ENCODE measurements at regions not wholly inside any gene's neighbourhood (a gene's known extent, or its start where the extent isn't known, plus 50 kb on each side); places are given as distances from the start of the nearest gene placed in this dataset.

- no peak for TF ChIP-seq CTCF (IDR thresholded peaks at IDR 0.05; ENCODE audit: low read depth, low read length)
- H3K4me3 ChIP-seq (ENCODE audit: low read depth, low read length), result no peak overlapping the region
Measured at GRCh38 chr5:27571681-27572080, 533.3 kb upstream of the CDH9 start.

- TF ChIP-seq CTCF (IDR thresholded peaks at IDR 0.05; ENCODE audit: low read depth, low read length), result no peak
- H3K4me3 ChIP-seq (ENCODE audit: low read depth, low read length), result no peak overlapping the region
Measured at GRCh38 chr5:27568811-27569210, 530.4 kb upstream of the CDH9 start.

- TF ChIP-seq CTCF (IDR thresholded peaks at IDR 0.05; ENCODE audit: low read depth, low read length), result no peak
- H3K4me3 ChIP-seq (ENCODE audit: low read depth, low read length), result no peak overlapping the region
Measured at GRCh38 chr5:27561408-27561807, 523.0 kb upstream of the CDH9 start.

- TF ChIP-seq CTCF (IDR thresholded peaks at IDR 0.05; ENCODE audit: low read depth, low read length), result no peak
- H3K4me3 ChIP-seq (ENCODE audit: low read depth, low read length), result no peak overlapping the region
Measured at GRCh38 chr5:27548484-27548883, 510.1 kb upstream of the CDH9 start.

GRCh38 chr5:27535031-27535557, 496.7 kb upstream of the CDH9 start:
- TF ChIP-seq CTCF (IDR thresholded peaks at IDR 0.05; ENCODE audit: low read depth, low read length), result no peak
- H3K4me3 ChIP-seq (ENCODE audit: low read depth, low read length), result no peak overlapping the region

GRCh38 chr5:27532305-27532704, 493.9 kb upstream of the CDH9 start:
- no peak for TF ChIP-seq CTCF (IDR thresholded peaks at IDR 0.05; ENCODE audit: low read depth, low read length)
- H3K4me3 ChIP-seq (ENCODE audit: low read depth, low read length), result no peak overlapping the region

- no peak for TF ChIP-seq CTCF (IDR thresholded peaks at IDR 0.05; ENCODE audit: low read depth, low read length)
- no peak overlapping the region for H3K4me3 ChIP-seq (ENCODE audit: low read depth, low read length)
Measured at GRCh38 chr5:27524515-27524914, 486.1 kb upstream of the CDH9 start.

Measured in WI38 (cell line).